ENCODE measurements at regions not wholly inside any gene's neighbourhood (a gene's known extent, or its start where the extent isn't known, plus 50 kb on each side); places are given as distances from the start of the nearest gene placed in this dataset.

GRCh38 chr14:22391908-22392565, 197.0 kb downstream of the DAD1 start:
- TF ChIP-seq CTCF (conservative IDR thresholded peaks at IDR 0.05; ENCODE audit: low read depth, low read length), result peak; percentile 79
- peak; percentile 34 for DNase-seq (ENCODE audit: low read depth)

DNA sequence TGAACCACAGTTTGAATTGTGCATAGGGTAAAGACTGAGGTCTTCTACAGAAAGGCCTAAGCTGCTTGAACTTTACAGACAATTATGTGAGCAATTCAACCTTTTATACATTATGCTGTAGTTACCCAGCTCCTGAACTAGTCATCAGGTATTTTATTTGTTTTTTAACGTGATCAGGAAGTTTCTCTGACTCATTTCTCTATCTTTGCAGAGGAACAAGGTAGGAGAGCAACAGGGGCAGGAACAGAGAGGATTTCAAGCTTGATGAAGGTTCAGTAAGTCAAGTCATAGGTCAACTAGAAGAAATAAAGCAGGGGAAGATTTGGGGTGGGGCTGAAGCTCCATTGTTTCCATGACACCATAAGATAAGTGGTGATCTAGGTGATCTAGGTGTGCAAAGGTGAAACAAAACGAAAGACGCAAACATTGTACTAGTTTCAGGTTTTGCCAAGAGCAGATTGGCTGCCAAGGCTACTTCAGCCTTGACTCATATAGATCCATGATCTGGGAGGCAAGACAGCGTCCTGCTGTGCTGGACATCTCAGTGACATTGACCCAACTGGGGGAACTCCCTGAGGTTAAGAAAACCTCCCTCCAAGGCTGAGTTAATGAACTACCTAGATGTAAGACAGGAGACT, 198.1 kb downstream of the DAD1 start:
- H3K4me3 ChIP-seq (ENCODE audit: low read length), result no peak overlapping the region
- no peak for DNase-seq (ENCODE audit: low read depth)
- TF ChIP-seq CTCF (conservative IDR thresholded peaks at IDR 0.05; ENCODE audit: low read depth, low read length), result no peak

More at GRCh38 chr14:22391908-22392565, 197.0 kb downstream of the DAD1 start:
- H3K4me3 ChIP-seq (ENCODE audit: low read length), result no peak overlapping the region

GRCh38 chr14:22390195-22390594, 198.8 kb downstream of the DAD1 start:
- TF ChIP-seq CTCF (conservative IDR thresholded peaks at IDR 0.05; ENCODE audit: low read depth, low read length), result no peak
- no peak overlapping the region for H3K4me3 ChIP-seq (ENCODE audit: low read length)
- no peak for DNase-seq (ENCODE audit: low read depth)

- no peak for TF ChIP-seq CTCF (conservative IDR thresholded peaks at IDR 0.05; ENCODE audit: low read depth, low read length)
- no peak overlapping the region for H3K4me3 ChIP-seq (ENCODE audit: low read length)
- DNase-seq (ENCODE audit: low read depth), result peak; percentile 41
These were observed 200.1 kb downstream of the DAD1 start for GRCh38 chr14:22388669-22389595.

GRCh38 chr14:22387776-22388241, 201.2 kb downstream of the DAD1 start:
- DNase-seq (ENCODE audit: low read depth), result no peak
- TF ChIP-seq CTCF (conservative IDR thresholded peaks at IDR 0.05; ENCODE audit: low read depth, low read length), result no peak
- H3K4me3 ChIP-seq (ENCODE audit: low read length), result no peak overlapping the region

DNA sequence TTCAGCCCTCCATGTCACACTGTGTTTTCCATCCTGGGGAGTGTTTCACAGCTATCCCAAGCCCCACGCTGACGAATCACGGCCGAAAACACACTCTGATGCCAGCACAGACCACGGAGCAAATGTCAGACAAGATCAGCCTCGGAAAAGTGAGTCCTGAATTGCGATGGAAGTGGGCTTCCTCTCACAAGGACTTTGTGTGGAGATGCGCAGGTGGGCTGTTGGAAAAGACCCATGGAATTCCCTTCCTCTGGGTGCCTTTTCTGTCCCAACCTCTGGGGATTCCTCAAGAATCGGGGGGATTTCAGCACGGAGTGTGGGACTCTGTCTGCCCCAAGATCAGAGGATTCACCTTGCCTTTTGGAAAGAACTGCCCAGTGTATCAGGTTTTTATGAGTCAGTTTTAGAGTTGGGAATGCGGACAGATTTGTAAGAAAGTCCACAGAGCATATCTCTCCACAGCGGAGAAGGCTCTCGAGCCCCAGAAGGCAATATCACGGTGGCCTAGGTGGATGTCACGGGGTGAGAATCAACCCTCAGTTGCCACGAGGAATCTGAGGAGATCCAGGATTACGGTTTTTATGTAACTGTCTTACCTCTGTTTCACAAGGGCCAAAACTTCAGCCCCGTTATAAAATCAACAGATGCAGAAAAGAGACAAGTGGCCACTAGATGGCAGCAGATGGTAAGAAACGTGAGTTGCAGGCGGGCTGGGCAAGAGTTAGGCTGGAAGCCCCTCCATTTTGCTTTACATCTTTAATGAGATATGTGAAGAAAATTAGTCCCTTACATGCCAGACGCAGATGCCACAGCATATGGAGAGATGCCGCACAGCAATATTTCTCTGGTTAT, 201.9 kb downstream of the DAD1 start:
- peak; percentile 74 for TF ChIP-seq CTCF (conservative IDR thresholded peaks at IDR 0.05; ENCODE audit: low read depth, low read length)
- no peak for DNase-seq (ENCODE audit: low read depth)
- no peak overlapping the region for H3K4me3 ChIP-seq (ENCODE audit: low read length)

All from retinal pigment epithelial cell (primary cell).